SK-N-MC (cell line): ENCODE measurements at regions not wholly inside any gene's neighbourhood (a gene's known extent, or its start where the extent isn't known, plus 50 kb on each side); places are given as distances from the start of the nearest gene placed in this dataset.

Experiments used
- EZH2 ChIP-seq: fragments of 200-600 bp; sonication (generic); IDR thresholded peaks from one replicate; pipeline ENCODE4 v1.6.1; 2017; ENCODE audit warnings: antibody characterized with exemption
- FOXP2 ChIP-seq: optimal IDR thresholded peaks from 2 replicates; pipeline ENCODE3; 2011; ENCODE audit warnings: mild to moderate bottlenecking, moderate library complexity; ENCODE audit not compliant: insufficient read depth; ENCODE audit errors: extremely low read length, control extremely low read depth
- POLR2AphosphoS5 ChIP-seq: IDR thresholded peaks from 2 replicates; pipeline ENCODE4 v1.6.1; 2012; ENCODE audit warnings: mild to moderate bottlenecking, low read depth, low read length, borderline replicate concordance

DNA sequence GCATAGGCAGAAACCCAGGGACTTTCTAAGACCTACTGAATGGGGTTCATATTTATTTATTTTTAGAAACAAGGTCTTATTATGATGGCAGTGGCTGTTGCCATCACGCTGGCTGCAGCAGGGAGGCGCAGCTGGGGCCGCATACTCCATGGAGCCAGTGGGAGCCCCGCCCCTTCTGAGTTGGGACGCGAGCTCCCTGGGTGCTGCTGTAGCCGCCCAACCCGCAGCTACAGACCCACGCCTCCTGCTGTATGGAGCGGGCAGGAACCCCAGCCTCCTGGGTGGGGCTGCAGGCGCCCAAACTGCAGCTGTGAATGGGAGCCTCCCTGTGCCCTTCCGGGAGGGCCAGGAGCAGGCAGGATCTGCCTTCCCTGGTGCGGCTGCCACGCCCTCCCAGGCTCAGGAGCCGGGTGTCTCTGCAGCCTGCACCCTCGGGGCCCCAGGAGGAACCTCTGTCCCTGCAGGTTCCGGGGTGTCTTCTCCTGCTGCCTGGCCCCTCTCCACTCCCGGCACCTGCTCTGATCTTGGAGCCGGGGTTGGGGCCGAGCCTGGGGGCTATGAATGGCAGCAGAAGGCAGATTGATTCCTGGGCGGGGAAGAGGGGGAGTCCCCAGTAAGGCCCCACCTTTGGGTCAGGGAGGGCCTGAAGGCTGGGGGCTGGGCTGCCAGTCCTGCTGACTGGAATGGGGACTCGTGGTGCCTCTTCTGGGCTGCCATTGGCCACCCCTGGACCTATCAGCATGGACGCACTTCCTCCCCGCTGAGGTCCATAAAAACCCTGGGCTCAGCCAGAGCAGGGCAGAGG, 66.5 kb upstream of the LRRN2 start:
- TF ChIP-seq EZH2 = no peak
- no peak for TF ChIP-seq POLR2AphosphoS5
- no peak for TF ChIP-seq FOXP2
